K562 (cell line): ENCODE measurements at regions not wholly inside any gene's neighbourhood (a gene's known extent, or its start where the extent isn't known, plus 50 kb on each side); places are given as distances from the start of the nearest gene placed in this dataset.

Experiments used
- ATAC-seq: fragments of 200-7000 bp; cut with Tn5 transposase; 3 replicates; pipeline ENCODE4 v1.9.1; 2020; ENCODE audit warnings: moderate library complexity
- BruUV-seq: library from RNA; stranded (reverse); fragments of 400-500 nt; replicated peaks from 2 replicates; lab custom pipeline; 2021; lab: Mats Ljungman, UMichigan
- CTCF ChIA-PET: fragments of 300-600 bp; formaldehyde crosslinking; extraction: SDS; loops from one replicate; lab custom pipeline; 2021; ENCODE audit warnings: low intra/inter-chr PET ratio; lab: Yijun Ruan, JAX
- POLR2A ChIA-PET: fragments of 300-600, 350-650 bp; sonication (Branson Sonifier 250); formaldehyde crosslinking; extraction: SDS; loops from one replicate; lab custom pipeline; 2021; ENCODE audit warnings: antibody characterized with exemption, inconsistent platforms; lab: Yijun Ruan, JAX
- DNase-seq, 4 experiments: peaks; one replicate each; pipeline versions ENCODE4 v3.0.0 to v3.0.0-alpha.2; 2011 to 2018; ENCODE audit warnings: low spot score in 3 of 4, mixed read lengths in 3 of 4; ENCODE audit errors: extremely low read depth in 1 of 4
- FAIRE-seq: peaks from 2 replicates; lab custom pipeline; 2011; peaks lifted over from hg19 to GRCh38; lab: Jason Lieb, UNC
- H2AFZ ChIP-seq: 2 replicates; pipeline ENCODE4 v1.6.0; 2011; ENCODE audit warnings: low read depth, low read length, control low read depth, inconsistent platforms
- H3K27ac ChIP-seq: fragments of 200-600 bp; 3 replicates; pipeline ENCODE4 v1.8.0; 2011; ENCODE audit warnings: low read depth, mild to moderate bottlenecking, control low read depth, inconsistent platforms, low read length, moderate library complexity, mixed read lengths; ENCODE audit errors: extremely low read depth
- H3K27me3 ChIP-seq, 2 experiments: fragments of 300-600 bp in 1 of 2; 2 replicates in 1 of 2; 3 replicates in 1 of 2; pipeline versions ENCODE4 v1.6.0 to v1.8.0; 2011; ENCODE audit warnings: inconsistent platforms in 2 of 2, low read length in 2 of 2, mild to moderate bottlenecking in 1 of 2, mixed read lengths in 1 of 2, moderate library complexity in 1 of 2; ENCODE audit not compliant: control insufficient read depth in 2 of 2, insufficient read depth in 2 of 2
- H3K36me3 ChIP-seq: fragments of 300-600 bp; 3 replicates; pipeline ENCODE4 v1.8.0; 2011; ENCODE audit warnings: mild to moderate bottlenecking, low read length, inconsistent platforms; ENCODE audit not compliant: control insufficient read depth, insufficient read depth
- H3K4me1 ChIP-seq, 2 experiments: fragments of 200-600 bp in 1 of 2; replicated peaks in 1 of 2; 2 replicates in 1 of 2; 3 replicates in 1 of 2; pipeline versions ENCODE4 v1.5.1 to v1.8.0; 2011; ENCODE audit warnings: inconsistent platforms in 2 of 2, low read length in 2 of 2, mild to moderate bottlenecking in 1 of 2, mixed read lengths in 1 of 2, moderate library complexity in 1 of 2; ENCODE audit not compliant: control insufficient read depth in 2 of 2, insufficient read depth in 2 of 2
- H3K4me2 ChIP-seq: 2 replicates; pipeline ENCODE4 v1.6.1; 2011; ENCODE audit warnings: low read length, control low read depth, inconsistent platforms, mixed read lengths; ENCODE audit not compliant: insufficient read depth
- H3K4me3 ChIP-seq: fragments of 200-600 bp; sonication (generic), shearing (Covaris generic); 2 replicates; pipeline ENCODE4 v1.5.1; 2016; ENCODE audit warnings: control low read depth, inconsistent platforms
- H3K79me2 ChIP-seq: fragments of 200-600 bp; 3 replicates; pipeline ENCODE4 v1.8.0; 2011; ENCODE audit warnings: low read length, inconsistent platforms; ENCODE audit not compliant: control insufficient read depth, insufficient read depth
- H3K9ac ChIP-seq, 2 experiments: 2 replicates each; pipeline versions ENCODE4 v1.6.0 to v1.6.1; 2011; ENCODE audit warnings: low read depth in 2 of 2, low read length in 2 of 2, control low read depth in 1 of 2, inconsistent platforms in 1 of 2, mild to moderate bottlenecking in 1 of 2, mixed read lengths in 1 of 2; ENCODE audit not compliant: insufficient read depth in 1 of 2
- H3K9me1 ChIP-seq: one replicate; pipeline ENCODE4 v1.6.0; 2011; ENCODE audit warnings: inconsistent platforms, mild to moderate bottlenecking, low read length, moderate library complexity; ENCODE audit not compliant: control insufficient read depth, insufficient read depth
- H3K9me3 ChIP-seq: replicated peaks from 2 replicates; pipeline ENCODE4 v1.5.1; 2011; ENCODE audit warnings: low read depth, low read length, inconsistent platforms; ENCODE audit not compliant: control insufficient read depth, insufficient read depth
- H4K20me1 ChIP-seq: replicated peaks from 2 replicates; pipeline ENCODE4 v1.6.1; 2011; ENCODE audit warnings: low read length, inconsistent platforms, mixed read lengths; ENCODE audit not compliant: control insufficient read depth, insufficient read depth
- CTBP1 ChIP-seq: fragments of 450-650 bp; IDR thresholded peaks from 2 replicates; pipeline ENCODE4 v1.6.1; 2016; ENCODE audit warnings: borderline replicate concordance
- ILK ChIP-seq: fragments of 450-650 bp; IDR thresholded peaks from 2 replicates; pipeline ENCODE4 v1.6.1; 2016; ENCODE audit warnings: missing genetic modification characterization, low read depth, mild to moderate bottlenecking, missing compliant biosample characterization, moderate library complexity, borderline replicate concordance
- MCM5 ChIP-seq: fragments of 450-650 bp; IDR thresholded peaks from 2 replicates; pipeline ENCODE4 v1.6.1; 2016; ENCODE audit warnings: low read depth
- MECOM ChIP-seq: fragments of 250-450 bp; sonication (Bioruptor Pico); IDR thresholded peaks from 2 replicates; pipeline ENCODE4 v1.8.0; 2022; ENCODE audit warnings: inconsistent platforms
- NONO ChIP-seq, 2 experiments: fragments of 200-400 bp in 1 of 2; fragments of 450-650 bp in 1 of 2; formaldehyde crosslinking in 1 of 2; IDR thresholded peaks; 2 replicates each; pipeline ENCODE4 v1.6.1; 2017; ENCODE audit warnings: low read depth in 2 of 2, mild to moderate bottlenecking in 2 of 2, moderate library complexity in 2 of 2, low read length in 1 of 2
- PML ChIP-seq: IDR thresholded peaks from 2 replicates; pipeline ENCODE4 v1.6.1; 2012; ENCODE audit warnings: low read length, inconsistent platforms
- RBFOX2 ChIP-seq: fragments of 200-400 bp; formaldehyde crosslinking; IDR thresholded peaks from 2 replicates; pipeline ENCODE4 v1.6.1; 2017; ENCODE audit warnings: low read depth, mild to moderate bottlenecking, low read length, moderate library complexity
- RBM34 ChIP-seq: fragments of 200-400 bp; formaldehyde crosslinking; IDR thresholded peaks from 2 replicates; pipeline ENCODE4 v1.6.1; 2018; ENCODE audit warnings: low read length, borderline replicate concordance; ENCODE audit not compliant: insufficient read depth
- YY1 ChIP-seq, 3 experiments: IDR thresholded peaks; 2 replicates each; pipeline ENCODE4 v1.6.1; 2011; ENCODE audit warnings: low read length in 2 of 3, mild to moderate bottlenecking in 2 of 3, moderate library complexity in 2 of 3, borderline replicate concordance in 1 of 3, control low read depth in 1 of 3, low read depth in 1 of 3; ENCODE audit not compliant: insufficient read depth in 3 of 3, insufficient replicate concordance in 2 of 3, control insufficient read depth in 1 of 3, insufficient read length in 1 of 3; ENCODE audit errors: extremely low read depth in 1 of 3
- ZKSCAN8 ChIP-seq: fragments of 200-800 bp; sonication (Bioruptor generic); IDR thresholded peaks from 2 replicates; pipeline ENCODE4 v1.6.1; 2016; ENCODE audit warnings: missing genetic modification characterization, missing compliant biosample characterization
- ZNF408 ChIP-seq: fragments of 250-450 bp; sonication (Bioruptor Pico); IDR thresholded peaks from 2 replicates; pipeline ENCODE4 v1.4.0; 2020; ENCODE audit warnings: low read depth, mild to moderate bottlenecking, moderate library complexity
- ZNF589 ChIP-seq: fragments of 200-800 bp; sonication (Bioruptor generic); IDR thresholded peaks from 2 replicates; pipeline ENCODE4 v1.6.1; 2016; ENCODE audit warnings: low read depth, missing genetic modification characterization, missing compliant biosample characterization
- ZNF696 ChIP-seq: fragments of 250-450 bp; sonication (Bioruptor Pico); conservative IDR thresholded peaks from 2 replicates; pipeline ENCODE4 v1.4.0; 2020; ENCODE audit warnings: mild to moderate bottlenecking, moderate library complexity
- ZNF778 ChIP-seq: fragments of 450-650 bp; formaldehyde crosslinking; IDR thresholded peaks from 2 replicates; pipeline ENCODE4 v1.4.0; 2020; ENCODE audit warnings: mild to moderate bottlenecking, moderate library complexity
- ZNF780A ChIP-seq: fragments of 250-450 bp; sonication (Bioruptor Pico); IDR thresholded peaks from 2 replicates; pipeline ENCODE4 v1.5.0; 2021; ENCODE audit warnings: mild to moderate bottlenecking
- WGBS: fragments of 100-300 bp; shearing (Covaris generic); methylation state at CpG from one replicate; pipeline ENCODE4 v1.1.6; 2016; ENCODE audit warnings: low coverage, mixed read lengths; ENCODE audit not compliant: insufficient coverage; ENCODE audit errors: missing lambda C conversion rate; 5-methylcytosine and 5-hydroxymethylcytosine counted together
- in situ Hi-C: fragments of 300-500 bp; cut with MboI; formaldehyde crosslinking; loops from 4 replicates; pipeline ENCODE4 v1.15.0; 2018; ENCODE audit warnings: inconsistent platforms, mixed read lengths
- intact Hi-C: fragments of 100-400 bp; cut with micrococcal nuclease; formaldehyde crosslinking; loops from 2 replicates; pipeline ENCODE4 v1.14.2; 2022
- TF ChIP-seq, protein P1 (sequence below): fragments of 250-450 bp; sonication (Bioruptor Pico); IDR thresholded peaks from 2 replicates; pipeline ENCODE4 v1.8.0; 2022; ENCODE audit warnings: inconsistent platforms
- TF ChIP-seq, protein P2 (sequence below): sonication (generic); formaldehyde crosslinking; IDR thresholded peaks from 2 replicates; pipeline ENCODE4 v1.8.1; 2022; ENCODE audit warnings: missing genetic modification reagents
- TF ChIP-seq, protein P3 (sequence below): fragments of 250-450 bp; sonication (Bioruptor Pico); IDR thresholded peaks from 2 replicates; pipeline ENCODE4 v1.5.0; 2021
- TF ChIP-seq, protein P4 (sequence below): fragments of 200-800 bp; sonication (Bioruptor generic); IDR thresholded peaks from 2 replicates; pipeline ENCODE4 v1.6.1; 2017; ENCODE audit warnings: missing genetic modification characterization, missing compliant biosample characterization

DNA sequence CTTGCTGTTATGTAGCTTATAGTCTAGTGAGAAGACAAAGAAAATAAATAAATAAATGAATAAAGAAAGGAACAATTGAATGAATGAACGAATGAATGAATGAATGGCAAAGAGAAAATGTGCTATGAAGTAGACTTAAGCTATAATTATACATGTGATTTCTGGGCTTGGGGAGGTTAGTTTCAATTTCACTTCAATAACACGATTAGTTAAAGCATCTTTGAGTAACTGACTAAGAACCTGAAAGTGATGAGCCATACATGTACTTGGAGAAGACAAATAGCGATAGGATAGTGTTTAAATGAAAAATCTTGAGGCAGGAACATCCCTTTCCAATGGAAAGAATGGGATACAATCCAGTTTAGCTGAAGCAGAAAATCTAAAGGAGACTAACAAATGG lies 593.1 kb upstream of the LRRTM4 start:
- no peak overlapping the region for H3K27ac ChIP-seq
- POLR2A ChIA-PET, result no interaction called here
- ATAC-seq, result no peak
- in situ Hi-C loops, result no loop called here
- no peak overlapping the region for H3K4me3 ChIP-seq
- H3K4me2 ChIP-seq, result no peak overlapping the region
- BruUV-seq, result no TSS peak
- TF ChIP-seq PML, result no peak
- no peak for TF ChIP-seq YY1 (IDR thresholded peaks at IDR 0.05; ENCODE audit: borderline replicate concordance in 1 of 3, control insufficient read depth in 1 of 3, extremely low read depth in 1 of 3, insufficient read depth in 3 of 3, insufficient read length in 1 of 3, insufficient replicate concordance in 2 of 3, low read depth in 1 of 3, low read length in 2 of 3)
- TF ChIP-seq, protein P1, sequence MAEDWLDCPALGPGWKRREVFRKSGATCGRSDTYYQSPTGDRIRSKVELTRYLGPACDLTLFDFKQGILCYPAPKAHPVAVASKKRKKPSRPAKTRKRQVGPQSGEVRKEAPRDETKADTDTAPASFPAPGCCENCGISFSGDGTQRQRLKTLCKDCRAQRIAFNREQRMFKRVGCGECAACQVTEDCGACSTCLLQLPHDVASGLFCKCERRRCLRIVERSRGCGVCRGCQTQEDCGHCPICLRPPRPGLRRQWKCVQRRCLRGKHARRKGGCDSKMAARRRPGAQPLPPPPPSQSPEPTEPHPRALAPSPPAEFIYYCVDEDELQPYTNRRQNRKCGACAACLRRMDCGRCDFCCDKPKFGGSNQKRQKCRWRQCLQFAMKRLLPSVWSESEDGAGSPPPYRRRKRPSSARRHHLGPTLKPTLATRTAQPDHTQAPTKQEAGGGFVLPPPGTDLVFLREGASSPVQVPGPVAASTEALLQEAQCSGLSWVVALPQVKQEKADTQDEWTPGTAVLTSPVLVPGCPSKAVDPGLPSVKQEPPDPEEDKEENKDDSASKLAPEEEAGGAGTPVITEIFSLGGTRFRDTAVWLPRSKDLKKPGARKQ (CRISPR knock-in tag), result no peak
- no peak for TF ChIP-seq ZNF696
- TF ChIP-seq ZNF408 (CRISPR knock-in tag), result no peak
- TF ChIP-seq MECOM (CRISPR knock-in tag), result no peak
- TF ChIP-seq, protein P2, sequence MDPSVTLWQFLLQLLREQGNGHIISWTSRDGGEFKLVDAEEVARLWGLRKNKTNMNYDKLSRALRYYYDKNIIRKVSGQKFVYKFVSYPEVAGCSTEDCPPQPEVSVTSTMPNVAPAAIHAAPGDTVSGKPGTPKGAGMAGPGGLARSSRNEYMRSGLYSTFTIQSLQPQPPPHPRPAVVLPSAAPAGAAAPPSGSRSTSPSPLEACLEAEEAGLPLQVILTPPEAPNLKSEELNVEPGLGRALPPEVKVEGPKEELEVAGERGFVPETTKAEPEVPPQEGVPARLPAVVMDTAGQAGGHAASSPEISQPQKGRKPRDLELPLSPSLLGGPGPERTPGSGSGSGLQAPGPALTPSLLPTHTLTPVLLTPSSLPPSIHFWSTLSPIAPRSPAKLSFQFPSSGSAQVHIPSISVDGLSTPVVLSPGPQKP, result no peak
- no peak for TF ChIP-seq NONO (IDR thresholded peaks at IDR 0.05; ENCODE audit: low read depth in 2 of 2, low read length in 1 of 2)
- no peak for TF ChIP-seq ILK (tag)
- TF ChIP-seq CTBP1, result no peak
- TF ChIP-seq RBM34, result no peak
- TF ChIP-seq, protein P3, sequence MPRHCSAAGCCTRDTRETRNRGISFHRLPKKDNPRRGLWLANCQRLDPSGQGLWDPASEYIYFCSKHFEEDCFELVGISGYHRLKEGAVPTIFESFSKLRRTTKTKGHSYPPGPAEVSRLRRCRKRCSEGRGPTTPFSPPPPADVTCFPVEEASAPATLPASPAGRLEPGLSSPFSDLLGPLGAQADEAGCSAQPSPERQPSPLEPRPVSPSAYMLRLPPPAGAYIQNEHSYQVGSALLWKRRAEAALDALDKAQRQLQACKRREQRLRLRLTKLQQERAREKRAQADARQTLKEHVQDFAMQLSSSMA (CRISPR knock-in tag), result no peak
- no peak for TF ChIP-seq ZNF778 (CRISPR knock-in tag)
- no peak for TF ChIP-seq MCM5
- no peak for TF ChIP-seq ZKSCAN8 (CRISPR knock-in tag)
- no peak for TF ChIP-seq ZNF589 (CRISPR knock-in tag)
- TF ChIP-seq RBFOX2, result no peak
- TF ChIP-seq, protein P4, sequence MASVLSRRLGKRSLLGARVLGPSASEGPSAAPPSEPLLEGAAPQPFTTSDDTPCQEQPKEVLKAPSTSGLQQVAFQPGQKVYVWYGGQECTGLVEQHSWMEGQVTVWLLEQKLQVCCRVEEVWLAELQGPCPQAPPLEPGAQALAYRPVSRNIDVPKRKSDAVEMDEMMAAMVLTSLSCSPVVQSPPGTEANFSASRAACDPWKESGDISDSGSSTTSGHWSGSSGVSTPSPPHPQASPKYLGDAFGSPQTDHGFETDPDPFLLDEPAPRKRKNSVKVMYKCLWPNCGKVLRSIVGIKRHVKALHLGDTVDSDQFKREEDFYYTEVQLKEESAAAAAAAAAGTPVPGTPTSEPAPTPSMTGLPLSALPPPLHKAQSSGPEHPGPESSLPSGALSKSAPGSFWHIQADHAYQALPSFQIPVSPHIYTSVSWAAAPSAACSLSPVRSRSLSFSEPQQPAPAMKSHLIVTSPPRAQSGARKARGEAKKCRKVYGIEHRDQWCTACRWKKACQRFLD, result no peak
- no peak for TF ChIP-seq ZNF780A (CRISPR knock-in tag)
- TF ChIP-seq, all 486 proteins: peak for 0
- intact Hi-C loops, result no loop called here
- no peaks in the 10 kb centered on the region; a peak in 1 of 5 replicates for H3K4me1 ChIP-seq
- H3K9ac ChIP-seq, result no peak overlapping the region
- no peaks in the 10 kb centered on the region for H3K9me3 ChIP-seq
- no peak overlapping the region for H2AFZ ChIP-seq
- no peaks in the 10 kb centered on the region for H3K36me3 ChIP-seq
- H4K20me1 ChIP-seq, result no peaks in the 10 kb centered on the region
- 0% methylated on average over 3 of the region's 3 CpGs for WGBS
- DNase-seq (no peak), FAIRE-seq (no peak)
- H3K27me3 ChIP-seq, result no peaks in the 10 kb centered on the region
- H3K79me2 ChIP-seq, result no peaks in the 10 kb centered on the region
- no peaks in the 10 kb centered on the region for H3K9me1 ChIP-seq
- CTCF ChIA-PET, result no interaction called here
